ENCODE measurements at regions not wholly inside any gene's neighbourhood (a gene's known extent, or its start where the extent isn't known, plus 50 kb on each side); places are given as distances from the start of the nearest gene placed in this dataset.

GRCh38 chr7:25557930-25558329, 329.6 kb upstream of the NPVF start:
- TF ChIP-seq, protein P1, sequence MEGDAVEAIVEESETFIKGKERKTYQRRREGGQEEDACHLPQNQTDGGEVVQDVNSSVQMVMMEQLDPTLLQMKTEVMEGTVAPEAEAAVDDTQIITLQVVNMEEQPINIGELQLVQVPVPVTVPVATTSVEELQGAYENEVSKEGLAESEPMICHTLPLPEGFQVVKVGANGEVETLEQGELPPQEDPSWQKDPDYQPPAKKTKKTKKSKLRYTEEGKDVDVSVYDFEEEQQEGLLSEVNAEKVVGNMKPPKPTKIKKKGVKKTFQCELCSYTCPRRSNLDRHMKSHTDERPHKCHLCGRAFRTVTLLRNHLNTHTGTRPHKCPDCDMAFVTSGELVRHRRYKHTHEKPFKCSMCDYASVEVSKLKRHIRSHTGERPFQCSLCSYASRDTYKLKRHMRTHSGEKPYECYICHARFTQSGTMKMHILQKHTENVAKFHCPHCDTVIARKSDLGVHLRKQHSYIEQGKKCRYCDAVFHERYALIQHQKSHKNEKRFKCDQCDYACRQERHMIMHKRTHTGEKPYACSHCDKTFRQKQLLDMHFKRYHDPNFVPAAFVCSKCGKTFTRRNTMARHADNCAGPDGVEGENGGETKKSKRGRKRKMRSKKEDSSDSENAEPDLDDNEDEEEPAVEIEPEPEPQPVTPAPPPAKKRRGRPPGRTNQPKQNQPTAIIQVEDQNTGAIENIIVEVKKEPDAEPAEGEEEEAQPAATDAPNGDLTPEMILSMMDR (IDR thresholded peaks at IDR 0.05), result no peak
- no peak for TF ChIP-seq POLR2A (IDR thresholded peaks at IDR 0.05)
